ENCODE measurements at regions not wholly inside any gene's neighbourhood (a gene's known extent, or its start where the extent isn't known, plus 50 kb on each side); places are given as distances from the start of the nearest gene placed in this dataset.
"Not testable (repeated sequence)": the region's sequence is repeated elsewhere in the genome, so short reads cannot be mapped to it uniquely, and the experiment has no call there.

DNA sequence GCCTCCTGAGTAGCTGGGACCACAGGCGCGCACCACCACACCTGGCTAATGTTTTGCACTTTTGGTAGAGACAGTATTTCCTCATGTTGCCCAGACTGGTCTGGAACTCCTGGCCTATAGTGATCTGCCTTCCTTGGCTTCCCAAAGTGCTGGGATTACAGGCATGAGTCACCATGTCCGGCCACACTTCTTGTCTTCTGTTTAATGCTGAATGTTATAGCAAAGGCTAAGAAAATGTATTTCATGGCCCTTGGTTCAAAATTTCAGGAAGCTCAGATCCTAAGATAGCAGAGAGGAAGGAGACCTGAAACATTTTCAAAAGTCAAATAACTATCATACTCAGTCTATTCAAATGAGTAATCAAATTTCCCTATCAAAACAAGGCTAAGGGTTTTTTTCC lies 229.6 kb downstream of the BAMBI start:
- Histone ChIP-seq H3K27me3 (ENCODE audit: control insufficient read depth, insufficient read depth, low read length) (no peaks in the 10 kb centered on the region), H3K4me3 (ENCODE audit: low read depth, low read length) (no peak overlapping the region), H3K36me3 (ENCODE audit: control insufficient read depth, insufficient read depth, low read length) (no peaks in the 10 kb centered on the region)
- CTCF ChIA-PET, result no interaction called here
- POLR2A ChIA-PET, result no interaction called here
- TF ChIP-seq, protein P1, sequence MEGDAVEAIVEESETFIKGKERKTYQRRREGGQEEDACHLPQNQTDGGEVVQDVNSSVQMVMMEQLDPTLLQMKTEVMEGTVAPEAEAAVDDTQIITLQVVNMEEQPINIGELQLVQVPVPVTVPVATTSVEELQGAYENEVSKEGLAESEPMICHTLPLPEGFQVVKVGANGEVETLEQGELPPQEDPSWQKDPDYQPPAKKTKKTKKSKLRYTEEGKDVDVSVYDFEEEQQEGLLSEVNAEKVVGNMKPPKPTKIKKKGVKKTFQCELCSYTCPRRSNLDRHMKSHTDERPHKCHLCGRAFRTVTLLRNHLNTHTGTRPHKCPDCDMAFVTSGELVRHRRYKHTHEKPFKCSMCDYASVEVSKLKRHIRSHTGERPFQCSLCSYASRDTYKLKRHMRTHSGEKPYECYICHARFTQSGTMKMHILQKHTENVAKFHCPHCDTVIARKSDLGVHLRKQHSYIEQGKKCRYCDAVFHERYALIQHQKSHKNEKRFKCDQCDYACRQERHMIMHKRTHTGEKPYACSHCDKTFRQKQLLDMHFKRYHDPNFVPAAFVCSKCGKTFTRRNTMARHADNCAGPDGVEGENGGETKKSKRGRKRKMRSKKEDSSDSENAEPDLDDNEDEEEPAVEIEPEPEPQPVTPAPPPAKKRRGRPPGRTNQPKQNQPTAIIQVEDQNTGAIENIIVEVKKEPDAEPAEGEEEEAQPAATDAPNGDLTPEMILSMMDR (IDR thresholded peaks at IDR 0.05; ENCODE audit: insufficient read depth, low read depth, low read length), result no peak
- DNase-seq (ENCODE audit: low read depth), result no peak

DNA sequence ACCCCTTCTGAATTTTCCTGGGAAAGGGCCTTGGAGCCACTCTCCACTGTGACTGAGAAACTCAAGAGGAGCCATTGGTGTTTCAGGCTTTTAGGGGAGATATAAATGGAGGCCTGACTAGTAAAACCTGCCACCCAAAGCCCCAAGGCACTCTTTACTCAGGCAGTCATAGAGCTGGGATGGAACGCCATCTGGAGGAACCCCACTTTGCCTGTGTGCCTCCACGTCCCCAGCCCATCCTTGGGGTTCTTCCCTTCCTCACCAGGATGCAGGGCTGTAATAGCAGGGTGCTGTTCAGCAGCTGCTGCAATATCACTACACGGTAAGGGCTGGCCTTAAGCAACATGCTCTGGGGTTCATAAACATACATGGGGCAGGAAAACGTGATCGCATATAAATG lies 232.6 kb downstream of the BAMBI start:
- H3K36me3 ChIP-seq (ENCODE audit: control insufficient read depth, insufficient read depth, low read length), result no peaks in the 10 kb centered on the region
- TF ChIP-seq, protein P1 (IDR thresholded peaks at IDR 0.05; ENCODE audit: insufficient read depth, low read depth, low read length), result no peak
- POLR2A ChIA-PET, result no interaction called here
- CTCF ChIA-PET, result no interaction called here
- H3K27me3 ChIP-seq (ENCODE audit: control insufficient read depth, insufficient read depth, low read length), result no peaks in the 10 kb centered on the region
- no peak for DNase-seq (ENCODE audit: low read depth)
- no peak overlapping the region for H3K4me3 ChIP-seq (ENCODE audit: low read depth, low read length)

DNA sequence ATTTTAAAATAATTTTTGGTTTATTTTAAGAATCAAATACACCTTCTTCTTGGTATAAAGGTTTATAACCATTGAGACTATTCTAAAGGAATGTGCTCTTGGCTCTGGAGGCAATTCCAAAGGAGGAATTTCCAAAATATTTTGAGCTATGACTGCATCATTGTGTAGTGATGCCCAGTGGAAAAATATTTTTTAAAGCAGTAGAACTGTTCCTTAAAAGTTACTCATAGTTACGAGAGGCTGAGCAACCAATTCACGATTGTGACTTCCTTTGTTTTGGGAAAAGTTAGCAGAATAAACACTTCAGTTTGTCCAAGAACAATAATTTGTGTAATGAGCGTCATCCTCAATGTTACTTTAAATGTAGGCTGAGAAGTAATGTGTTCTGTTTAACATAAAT lies 233.6 kb downstream of the BAMBI start:
- H3K27me3 ChIP-seq (ENCODE audit: control insufficient read depth, insufficient read depth, low read length), result no peaks in the 10 kb centered on the region
- H3K36me3 ChIP-seq (ENCODE audit: control insufficient read depth, insufficient read depth, low read length), result no peaks in the 10 kb centered on the region
- POLR2A ChIA-PET, result interaction anchor here (0.6 kb wide), 1 partner anchor 100 kb away, joined by 4 read pairs; no protein-coding TSS in a partner anchor
- DNase-seq (ENCODE audit: low read depth), result peak; percentile 44
- no peak overlapping the region for H3K4me3 ChIP-seq (ENCODE audit: low read depth, low read length)
- TF ChIP-seq, protein P1 (IDR thresholded peaks at IDR 0.05; ENCODE audit: insufficient read depth, low read depth, low read length), result no peak
- CTCF ChIA-PET, result no interaction called here

DNA sequence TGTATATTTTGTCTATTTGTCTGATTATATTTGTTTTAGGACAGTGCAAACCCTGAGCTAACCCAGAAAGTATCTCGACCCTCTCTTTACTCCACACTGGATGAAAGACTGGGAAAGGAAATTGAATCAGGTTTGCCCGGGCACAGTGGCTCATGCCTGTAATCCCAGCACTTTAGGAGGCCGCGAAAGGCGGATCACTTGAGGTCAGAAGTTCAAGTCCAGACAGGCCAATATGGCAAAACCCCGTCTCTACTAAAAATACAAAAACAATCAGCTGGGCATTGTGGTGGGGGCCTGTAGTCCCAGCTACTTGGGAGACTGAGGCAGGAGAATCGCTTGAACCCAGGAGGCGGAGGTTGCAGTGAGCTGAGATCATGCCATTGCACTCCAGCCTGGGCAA lies 234.2 kb downstream of the BAMBI start:
- H3K4me3 ChIP-seq (ENCODE audit: low read depth, low read length); H3K27me3 ChIP-seq (ENCODE audit: control insufficient read depth, insufficient read depth, low read length); H3K36me3 ChIP-seq (ENCODE audit: control insufficient read depth, insufficient read depth, low read length); DNase-seq (ENCODE audit: low read depth); POLR2A ChIA-PET: not testable (repeated sequence)
- CTCF ChIA-PET, result interaction anchor here (0.6 kb wide), 1 partner anchor 634 kb away, joined by 3 read pairs; no protein-coding TSS in a partner anchor

DNA sequence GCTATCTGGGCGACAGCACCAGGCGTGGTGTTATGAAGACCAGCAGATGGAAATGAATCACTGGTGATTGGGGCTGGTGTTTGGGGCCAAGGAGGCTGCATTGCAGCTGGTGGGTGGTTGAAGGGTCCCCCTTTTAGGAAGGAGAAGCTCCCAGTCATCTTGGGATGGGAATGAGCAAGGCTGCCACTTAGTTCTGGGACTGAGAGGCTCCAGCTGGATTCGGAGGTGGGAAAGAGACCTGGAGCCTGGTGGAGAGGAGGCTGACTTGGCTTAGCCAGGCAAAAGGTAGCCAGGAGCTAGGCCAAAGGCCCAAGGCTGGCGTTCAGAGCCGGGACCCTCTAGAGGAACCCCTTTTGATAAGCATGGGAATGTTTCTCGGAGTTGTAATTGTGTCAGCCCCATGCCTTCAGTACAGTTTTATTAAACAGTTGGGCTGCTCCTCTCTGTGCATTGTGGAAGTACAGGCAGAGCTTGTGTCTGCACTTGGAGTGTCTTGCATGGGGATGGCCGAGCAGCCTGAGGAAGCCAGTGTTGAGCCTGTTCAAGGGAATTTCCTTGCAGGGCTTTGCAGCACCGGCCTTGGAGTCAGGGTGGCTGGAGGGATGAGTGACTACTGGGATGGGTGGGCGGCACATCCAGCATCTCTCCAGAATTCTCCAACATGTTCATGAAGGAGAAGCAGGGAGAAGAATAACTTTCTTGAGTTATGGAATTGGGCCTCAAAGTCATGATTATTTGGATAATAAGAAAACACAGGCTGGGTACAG lies 234.9 kb downstream of the BAMBI start:
- ChIA-PET CTCF (interaction anchor here (0.5 to 0.6 kb wide), 2 partner anchors 80 to 634 kb away, joined by 3 read pairs; no protein-coding TSS in a partner anchor), POLR2A (no interaction called here)
- Histone ChIP-seq H3K4me3 (ENCODE audit: low read depth, low read length) (no peak overlapping the region), H3K36me3 (ENCODE audit: control insufficient read depth, insufficient read depth, low read length) (no peaks in the 10 kb centered on the region), H3K27me3 (ENCODE audit: control insufficient read depth, insufficient read depth, low read length) (no peaks in the 10 kb centered on the region)
- DNase-seq (ENCODE audit: low read depth), result no peak
- TF ChIP-seq, protein P1 (IDR thresholded peaks at IDR 0.05; ENCODE audit: insufficient read depth, low read depth, low read length), result no peak

All from BJ (cell line).